ENCODE measurements at regions not wholly inside any gene's neighbourhood (a gene's known extent, or its start where the extent isn't known, plus 50 kb on each side); places are given as distances from the start of the nearest gene placed in this dataset.

GRCh38 chr5:68958428-68958827 lies 135.4 kb upstream of the SLC30A5 start:
- TF ChIP-seq ZNF670 (CRISPR knock-in tag; IDR thresholded peaks at IDR 0.05; ENCODE audit: borderline replicate concordance) (no peak), RBM39 (IDR thresholded peaks at IDR 0.05; ENCODE audit: low read depth, low read length, poor library complexity, severe bottlenecking) (no peak), ZNF430 (CRISPR knock-in tag; IDR thresholded peaks at IDR 0.05) (no peak), NPAS2 (CRISPR knock-in tag; IDR thresholded peaks at IDR 0.05; ENCODE audit: borderline replicate concordance) (no peak), CTCF (CRISPR knock-in tag; IDR thresholded peaks at IDR 0.05) (no peak), TEAD3 (CRISPR knock-in tag; optimal IDR thresholded peaks at IDR 0.05; ENCODE audit: borderline replicate concordance) (no peak), MYNN (CRISPR knock-in tag; IDR thresholded peaks at IDR 0.05; ENCODE audit: low read depth) (no peak), KDM5A (IDR thresholded peaks at IDR 0.05; ENCODE audit: borderline replicate concordance, low read length) (no peak), PRDM10 (CRISPR knock-in tag; IDR thresholded peaks at IDR 0.05; ENCODE audit: low read depth) (no peak), ZNF605 (CRISPR knock-in tag; IDR thresholded peaks at IDR 0.05) (no peak), ZHX2 (IDR thresholded peaks at IDR 0.05; ENCODE audit: low read depth) (no peak), ZHX2 (CRISPR knock-in tag; IDR thresholded peaks at IDR 0.05; ENCODE audit: borderline replicate concordance) (no peak), TAF1 (CRISPR knock-in tag; IDR thresholded peaks at IDR 0.05) (no peak)

Measured in HepG2 (cell line).